ENCODE measurements at regions not wholly inside any gene's neighbourhood (a gene's known extent, or its start where the extent isn't known, plus 50 kb on each side); places are given as distances from the start of the nearest gene placed in this dataset.

DNA sequence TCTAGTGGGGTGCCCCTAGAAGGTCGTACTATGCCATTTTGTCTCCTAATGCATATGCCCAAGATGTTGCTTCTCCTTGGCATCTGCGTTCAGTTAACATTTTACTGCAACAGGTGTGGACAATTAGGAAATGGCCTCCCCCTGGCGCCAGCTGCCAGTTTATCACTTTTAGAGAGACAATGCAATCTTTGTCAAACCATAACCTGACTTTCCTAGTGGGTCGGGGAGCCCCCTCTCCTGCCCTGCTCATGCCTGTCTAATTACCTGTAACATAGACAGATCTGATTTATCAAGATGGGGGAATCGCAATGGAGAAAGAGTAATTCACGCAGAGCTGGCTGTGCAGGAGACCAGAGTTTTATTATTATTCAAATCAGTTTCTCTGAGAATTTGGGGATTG is 353.7 kb upstream of the SGO1 start:
- no peaks in the 10 kb centered on the region for H3K79me2 ChIP-seq (ENCODE audit: control insufficient read depth, insufficient read depth, low read length, poor library complexity)
- no peak overlapping the region for H4K8ac ChIP-seq (ENCODE audit: low read depth, low read length)
- H3K4me3 ChIP-seq (ENCODE audit: low read depth, low read length): no peak overlapping the region
- H3K18ac ChIP-seq (ENCODE audit: low read length): no peak overlapping the region
- no peaks in the 10 kb centered on the region for H3K27me3 ChIP-seq (ENCODE audit: insufficient read depth, low read length)
- no peak overlapping the region for H3K23ac ChIP-seq (ENCODE audit: low read length)
- no peak overlapping the region for H4K91ac ChIP-seq (ENCODE audit: low read depth, low read length)
- no peak for DNase-seq
- no peak overlapping the region for H4K12ac ChIP-seq (ENCODE audit: low read depth, low read length)
- H2BK120ac ChIP-seq (ENCODE audit: insufficient read depth, low read length, poor library complexity): no peak overlapping the region
- no peak overlapping the region for H2BK5ac ChIP-seq (ENCODE audit: low read depth, low read length, poor library complexity)
- peaks cover 2% of the 10 kb centered on the region for H3K79me1 ChIP-seq (ENCODE audit: low read length)
- no peak overlapping the region for H3K14ac ChIP-seq (ENCODE audit: low read length)
- no peak overlapping the region for H2AFZ ChIP-seq (ENCODE audit: insufficient read depth, low read length, poor library complexity)
- H2BK12ac ChIP-seq (ENCODE audit: low read length): no peak overlapping the region
- H3K4ac ChIP-seq (ENCODE audit: low read depth, low read length): no peak overlapping the region
- H3K36me3 ChIP-seq (ENCODE audit: control insufficient read depth in 1 of 2, insufficient read depth in 2 of 2, low read length in 2 of 2): no peaks in the 10 kb centered on the region
- no peaks in the 10 kb centered on the region for H3K9me3 ChIP-seq (ENCODE audit: insufficient read depth, low read depth, low read length)
- no peak overlapping the region for H3K4me2 ChIP-seq (ENCODE audit: low read length)
- WGBS (ENCODE audit: extremely low coverage, insufficient coverage, insufficient read length): no CpG with 5 or more reads among the region's 6 CpGs
- H3K4me1 ChIP-seq (ENCODE audit: control insufficient read depth in 1 of 2, insufficient read depth in 2 of 2, low read length in 2 of 2): peaks cover 4 to 8% of the 10 kb centered on the region in 2 experiments
- H2AK5ac ChIP-seq (ENCODE audit: low read length): no peak overlapping the region
- H3K9ac ChIP-seq (ENCODE audit: low read length): no peak overlapping the region
- H3K27ac ChIP-seq (ENCODE audit: low read depth, low read length): no peak overlapping the region

DNA sequence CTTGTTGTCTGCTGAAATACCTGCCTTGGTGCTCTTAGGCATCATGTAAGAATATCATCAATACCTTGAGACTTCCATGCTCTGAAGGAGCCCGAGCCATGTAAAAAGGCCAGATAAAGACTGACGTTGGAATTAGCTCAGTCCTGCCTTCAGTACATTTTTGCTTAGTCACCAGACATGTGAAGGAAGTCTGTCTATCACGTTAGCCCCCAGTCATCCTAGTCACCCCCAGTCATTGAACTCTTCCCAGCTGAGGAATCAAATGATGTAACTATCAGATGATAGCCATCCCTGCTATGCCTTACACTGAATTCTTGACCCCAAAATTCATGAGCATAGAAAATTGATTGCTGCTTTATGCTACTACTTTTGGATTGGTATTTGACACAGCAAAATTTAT is 351.2 kb upstream of the SGO1 start:
- Histone ChIP-seq H2AK5ac (ENCODE audit: low read length) (no peak overlapping the region), H4K12ac (ENCODE audit: low read depth, low read length) (no peak overlapping the region), H3K18ac (ENCODE audit: low read length) (no peak overlapping the region), H3K79me1 (ENCODE audit: low read length) (peaks cover 2% of the 10 kb centered on the region), H3K36me3 (ENCODE audit: control insufficient read depth in 1 of 2, insufficient read depth in 2 of 2, low read length in 2 of 2) (no peaks in the 10 kb centered on the region), H3K14ac (ENCODE audit: low read length) (no peak overlapping the region), H4K91ac (ENCODE audit: low read depth, low read length) (no peak overlapping the region), H3K9ac (ENCODE audit: low read length) (no peak overlapping the region), H3K23ac (ENCODE audit: low read length) (no peak overlapping the region), H3K79me2 (ENCODE audit: control insufficient read depth, insufficient read depth, low read length, poor library complexity) (no peaks in the 10 kb centered on the region), H3K4ac (ENCODE audit: low read depth, low read length) (no peak overlapping the region), H3K9me3 (ENCODE audit: insufficient read depth, low read depth, low read length) (no peaks in the 10 kb centered on the region), H3K27me3 (ENCODE audit: insufficient read depth, low read length) (no peaks in the 10 kb centered on the region), H2BK120ac (ENCODE audit: insufficient read depth, low read length, poor library complexity) (no peak overlapping the region), H3K27ac (ENCODE audit: low read depth, low read length) (no peak overlapping the region), H3K4me3 (ENCODE audit: low read depth, low read length) (no peak overlapping the region), H3K4me1 (ENCODE audit: control insufficient read depth in 1 of 2, insufficient read depth in 2 of 2, low read length in 2 of 2) (peaks cover 4 to 8% of the 10 kb centered on the region in 2 experiments), H2BK12ac (ENCODE audit: low read length) (no peak overlapping the region), H4K8ac (ENCODE audit: low read depth, low read length) (no peak overlapping the region), H3K4me2 (ENCODE audit: low read length) (no peak overlapping the region), H2AFZ (ENCODE audit: insufficient read depth, low read length, poor library complexity) (no peak overlapping the region), H2BK5ac (ENCODE audit: low read depth, low read length, poor library complexity) (no peak overlapping the region)
- DNase-seq: no peak
- no CpG with 5 or more reads among the region's 3 CpGs for WGBS (ENCODE audit: extremely low coverage, insufficient coverage, insufficient read length)

DNA sequence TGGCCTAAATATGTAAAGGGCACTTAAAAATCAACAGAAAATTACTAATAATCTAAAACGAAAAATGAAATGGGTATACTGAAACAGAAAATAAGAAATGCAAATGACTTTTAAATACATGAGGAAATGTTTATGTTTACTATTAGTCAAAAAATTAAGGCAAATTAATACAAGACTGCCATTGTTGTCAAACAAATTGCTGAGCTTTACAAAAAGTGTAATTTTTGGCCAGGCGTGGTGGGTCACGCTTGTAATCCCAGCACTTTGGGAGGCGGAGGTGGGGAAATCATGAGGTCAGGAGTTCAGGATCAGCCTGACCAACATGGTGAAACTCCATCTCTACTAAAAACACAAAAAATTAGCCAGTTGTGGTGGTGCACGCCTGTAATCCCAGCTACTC is 343.9 kb upstream of the SGO1 start:
- H4K91ac ChIP-seq (ENCODE audit: low read depth, low read length): no peak overlapping the region
- no CpG with 5 or more reads among the region's 5 CpGs for WGBS (ENCODE audit: extremely low coverage, insufficient coverage, insufficient read length)

DNA sequence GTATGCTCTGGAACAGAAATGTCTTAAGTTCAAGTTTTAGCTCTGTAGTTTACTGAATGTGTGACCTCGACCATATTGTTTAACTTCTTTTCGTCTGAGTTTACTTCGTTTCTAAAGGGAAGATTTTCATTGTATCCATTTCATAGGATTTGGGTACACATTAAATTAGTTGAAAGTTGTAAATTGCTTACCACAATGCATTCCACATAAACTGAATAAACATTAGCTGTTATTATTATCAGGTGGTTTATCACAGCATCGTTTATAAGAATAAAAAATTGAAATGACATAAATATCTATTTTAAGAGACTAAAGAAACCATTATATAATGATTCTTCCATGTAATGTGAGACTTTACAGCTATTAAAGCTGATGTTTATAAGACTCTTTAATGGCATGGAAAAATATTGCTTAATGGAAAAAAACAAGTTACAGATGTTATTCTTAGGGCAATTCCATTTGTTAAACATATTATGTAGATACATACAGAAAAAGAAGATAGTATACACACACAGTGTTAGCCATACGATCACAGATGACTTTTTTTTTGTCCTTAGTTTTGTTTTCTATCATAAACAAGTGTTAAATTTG is 342.3 kb upstream of the SGO1 start:
- H3K9me3 ChIP-seq (ENCODE audit: insufficient read depth, low read depth, low read length): no peaks in the 10 kb centered on the region
- no peak overlapping the region for H3K4me2 ChIP-seq (ENCODE audit: low read length)
- H3K79me1 ChIP-seq (ENCODE audit: low read length): no peaks in the 10 kb centered on the region
- H3K23ac ChIP-seq (ENCODE audit: low read length): no peak overlapping the region
- no peak overlapping the region for H4K91ac ChIP-seq (ENCODE audit: low read depth, low read length)
- no peak overlapping the region for H2BK120ac ChIP-seq (ENCODE audit: insufficient read depth, low read length, poor library complexity)
- no peak overlapping the region for H4K8ac ChIP-seq (ENCODE audit: low read depth, low read length)
- H3K18ac ChIP-seq (ENCODE audit: low read length): no peak overlapping the region
- DNase-seq: no peak
- H4K12ac ChIP-seq (ENCODE audit: low read depth, low read length): no peak overlapping the region
- no peak overlapping the region for H3K14ac ChIP-seq (ENCODE audit: low read length)
- no peaks in the 10 kb centered on the region for H3K36me3 ChIP-seq (ENCODE audit: control insufficient read depth in 1 of 2, insufficient read depth in 2 of 2, low read length in 2 of 2)
- no peak overlapping the region for H2BK12ac ChIP-seq (ENCODE audit: low read length)
- WGBS (ENCODE audit: extremely low coverage, insufficient coverage, insufficient read length): no CpG with 5 or more reads among the region's 5 CpGs
- H2AK5ac ChIP-seq (ENCODE audit: low read length): no peak overlapping the region
- H3K4me1 ChIP-seq (ENCODE audit: control insufficient read depth in 1 of 2, insufficient read depth in 2 of 2, low read length in 2 of 2): no peaks in the 10 kb centered on the region
- H3K9ac ChIP-seq (ENCODE audit: low read length): no peak overlapping the region
- H2BK5ac ChIP-seq (ENCODE audit: low read depth, low read length, poor library complexity): no peak overlapping the region
- H3K27me3 ChIP-seq (ENCODE audit: insufficient read depth, low read length): no peaks in the 10 kb centered on the region
- no peak overlapping the region for H3K4ac ChIP-seq (ENCODE audit: low read depth, low read length)
- no peak overlapping the region for H2AFZ ChIP-seq (ENCODE audit: insufficient read depth, low read length, poor library complexity)
- H3K4me3 ChIP-seq (ENCODE audit: low read depth, low read length): no peak overlapping the region
- H3K27ac ChIP-seq (ENCODE audit: low read depth, low read length): no peak overlapping the region
- H3K79me2 ChIP-seq (ENCODE audit: control insufficient read depth, insufficient read depth, low read length, poor library complexity): no peaks in the 10 kb centered on the region

More for the DNA sequence above, 343.9 kb upstream of the SGO1 start:
- Histone ChIP-seq H2BK12ac (ENCODE audit: low read length) (no peak overlapping the region), H2AFZ (ENCODE audit: insufficient read depth, low read length, poor library complexity) (no peak overlapping the region), H2BK5ac (ENCODE audit: low read depth, low read length, poor library complexity) (no peak overlapping the region), H2BK120ac (ENCODE audit: insufficient read depth, low read length, poor library complexity) (no peak overlapping the region), H3K4me1 (ENCODE audit: control insufficient read depth in 1 of 2, insufficient read depth in 2 of 2, low read length in 2 of 2) (no peaks in the 10 kb centered on the region), H3K9ac (ENCODE audit: low read length) (no peak overlapping the region), H3K79me1 (ENCODE audit: low read length) (no peaks in the 10 kb centered on the region), H3K36me3 (ENCODE audit: control insufficient read depth in 1 of 2, insufficient read depth in 2 of 2, low read length in 2 of 2) (no peaks in the 10 kb centered on the region), H4K12ac (ENCODE audit: low read depth, low read length) (no peak overlapping the region), H2AK5ac (ENCODE audit: low read length) (no peak overlapping the region), H3K27me3 (ENCODE audit: insufficient read depth, low read length) (no peaks in the 10 kb centered on the region), H4K8ac (ENCODE audit: low read depth, low read length) (no peak overlapping the region), H3K4me3 (ENCODE audit: low read depth, low read length) (no peak overlapping the region), H3K9me3 (ENCODE audit: insufficient read depth, low read depth, low read length) (no peaks in the 10 kb centered on the region), H3K27ac (ENCODE audit: low read depth, low read length) (no peak overlapping the region), H3K4ac (ENCODE audit: low read depth, low read length) (no peak overlapping the region), H3K18ac (ENCODE audit: low read length) (no peak overlapping the region), H3K4me2 (ENCODE audit: low read length) (no peak overlapping the region), H3K79me2 (ENCODE audit: control insufficient read depth, insufficient read depth, low read length, poor library complexity) (no peaks in the 10 kb centered on the region), H3K23ac (ENCODE audit: low read length) (no peak overlapping the region), H3K14ac (ENCODE audit: low read length) (no peak overlapping the region)
- no peak for DNase-seq

All from trophoblast cell (in vitro differentiated cells and primary cell).